GM12875 (cell line): ENCODE measurements at regions not wholly inside any gene's neighbourhood (a gene's known extent, or its start where the extent isn't known, plus 50 kb on each side); places are given as distances from the start of the nearest gene placed in this dataset.

Experiments used
- H3K4me3 ChIP-seq: one replicate; pipeline ENCODE4 v1.5.1; 2011; ENCODE audit warnings: low read depth, low read length, control low read depth
- CTCF ChIP-seq: IDR thresholded peaks from 2 replicates; pipeline ENCODE4 v1.5.1; 2011; ENCODE audit warnings: low read depth, mild to moderate bottlenecking, control low read depth, inconsistent platforms, low read length, moderate library complexity, borderline replicate concordance; ENCODE audit not compliant: insufficient read depth

DNA sequence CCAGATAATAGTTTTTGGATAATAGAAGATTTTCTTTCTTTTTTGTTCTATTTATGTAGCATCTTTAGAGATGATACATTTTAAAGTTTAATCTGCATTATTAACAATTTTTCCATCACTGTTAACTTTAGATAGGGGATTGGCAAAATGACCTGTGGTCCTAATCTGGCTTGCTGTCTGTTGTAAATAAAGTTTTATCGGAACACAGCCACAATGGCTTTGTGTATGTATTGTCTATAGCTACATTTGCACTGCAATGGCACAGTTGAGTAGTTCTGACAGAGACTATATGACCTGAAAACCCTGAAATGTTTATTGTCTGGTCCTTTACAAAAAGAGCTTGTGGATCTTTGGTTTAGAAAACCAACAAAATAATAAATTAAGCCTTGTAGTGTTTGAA is 97.0 kb upstream of the CERS6 start:
- TF ChIP-seq CTCF = no peak
- no peak overlapping the region for H3K4me3 ChIP-seq

GRCh38 chr2:168363347-168364092 is 92.6 kb upstream of the CERS6 start:
- H3K4me3 ChIP-seq = no peak overlapping the region
- no peak for TF ChIP-seq CTCF

DNA sequence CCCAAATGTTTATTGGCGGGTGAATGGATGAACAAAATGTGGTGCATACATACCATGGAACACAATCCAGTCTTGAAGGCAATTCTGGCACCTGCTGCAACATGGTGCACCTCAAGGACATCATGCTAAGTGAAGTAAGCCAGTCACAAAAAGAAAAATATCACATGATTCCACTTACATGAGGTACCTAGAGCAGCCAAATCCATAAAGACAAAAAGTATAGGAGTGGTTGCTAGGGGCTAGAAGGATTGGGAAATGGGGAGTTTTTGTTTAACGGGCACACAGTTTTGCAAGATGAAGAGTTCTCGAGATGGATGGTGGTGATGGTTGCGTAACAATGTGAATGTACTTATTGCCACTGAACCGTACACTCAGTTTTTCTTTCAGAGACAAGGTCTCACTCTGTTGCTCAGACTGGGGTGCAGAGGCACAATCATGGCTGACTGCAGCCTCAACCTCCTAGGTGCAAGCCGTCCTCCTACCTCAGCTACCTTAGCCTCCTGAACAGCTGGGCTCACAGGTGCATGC is 90.9 kb upstream of the CERS6 start:
- TF ChIP-seq CTCF = no peak

DNA sequence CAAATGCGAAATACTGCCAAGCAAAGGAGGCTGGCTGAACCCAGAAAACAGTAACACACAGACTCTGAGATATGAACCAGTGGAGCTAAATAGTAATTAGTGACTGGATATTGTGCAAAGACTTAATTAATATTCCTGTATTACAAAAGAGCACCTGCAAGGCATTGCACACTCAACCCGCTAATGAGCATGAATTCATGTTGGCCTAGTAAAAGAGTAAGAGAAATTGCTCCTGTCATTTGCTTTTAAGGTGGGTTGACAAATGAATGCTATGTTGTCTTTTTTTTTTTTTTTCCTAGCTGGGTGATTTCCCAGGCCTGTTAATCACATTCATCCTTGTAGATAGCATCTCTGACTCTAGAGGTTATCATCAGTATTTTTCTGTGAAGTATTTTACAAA is 87.0 kb upstream of the CERS6 start:
- H3K4me3 ChIP-seq = no peak overlapping the region
- TF ChIP-seq CTCF = no peak

More for the DNA sequence above, 90.9 kb upstream of the CERS6 start:
- H3K4me3 ChIP-seq = no peak overlapping the region

GRCh38 chr2:168371273-168372019 is 84.6 kb upstream of the CERS6 start:
- H3K4me3 ChIP-seq = no peak overlapping the region
- TF ChIP-seq CTCF = no peak

GRCh38 chr2:168373468-168373867 is 82.6 kb upstream of the CERS6 start:
- no peak for TF ChIP-seq CTCF
- no peak overlapping the region for H3K4me3 ChIP-seq
